ENCODE measurements at regions not wholly inside any gene's neighbourhood (a gene's known extent, or its start where the extent isn't known, plus 50 kb on each side); places are given as distances from the start of the nearest gene placed in this dataset.

GRCh38 chr10:47101196-47101595 is 190.0 kb downstream of the PTPN20 start:
- Histone ChIP-seq H3K79me2 (ENCODE audit: control insufficient read depth, insufficient read depth, low read length) (no peaks in the 10 kb centered on the region), H3K27me3 (ENCODE audit: control insufficient read depth, insufficient read depth, low read length) (no peaks in the 10 kb centered on the region), H3K4me1 (ENCODE audit: control insufficient read depth, extremely low read depth, insufficient read depth, low read length) (peaks cover 6% of the 10 kb centered on the region), H2AFZ (ENCODE audit: low read length) (no peak overlapping the region), H3K27ac (ENCODE audit: insufficient read depth, low read length) (no peak overlapping the region), H3K36me3 (ENCODE audit: control insufficient read depth, insufficient read depth, low read length) (no peaks in the 10 kb centered on the region), H3K9ac (ENCODE audit: insufficient read depth, low read length) (no peak overlapping the region), H3K4me2 (ENCODE audit: extremely low read depth, insufficient read depth, low read length) (no peak overlapping the region), H3K9me3 (ENCODE audit: control insufficient read depth, insufficient read depth, low read depth, low read length) (no peaks in the 10 kb centered on the region), H3K4me3 (replicated peaks in 1 of 4; ENCODE audit: control extremely low read depth in 1 of 4, insufficient read depth in 1 of 4, low read depth in 3 of 4, low read length in 4 of 4) (no peak overlapping the region), H4K20me1 (ENCODE audit: control insufficient read depth, extremely low read depth, insufficient read depth, low read length) (no peaks in the 10 kb centered on the region)
- TF ChIP-seq EZH2 (IDR thresholded peaks at IDR 0.05; ENCODE audit: low read length, missing control alignments): no peak
- no peak for TF ChIP-seq CTCF (conservative IDR thresholded peaks at IDR 0.05 in 1 of 2, IDR thresholded peaks at IDR 0.05 in 1 of 2; ENCODE audit: low read depth in 1 of 2, low read length in 2 of 2)
- no peak for DNase-seq (ENCODE audit: low read depth in 2 of 2)

GRCh38 chr10:47101807-47102206 is 190.6 kb downstream of the PTPN20 start:
- H3K79me2 ChIP-seq (ENCODE audit: control insufficient read depth, insufficient read depth, low read length): no peaks in the 10 kb centered on the region
- no peak overlapping the region for H3K4me2 ChIP-seq (ENCODE audit: extremely low read depth, insufficient read depth, low read length)
- no peaks in the 10 kb centered on the region for H3K9me3 ChIP-seq (ENCODE audit: control insufficient read depth, insufficient read depth, low read depth, low read length)
- no peaks in the 10 kb centered on the region for H4K20me1 ChIP-seq (ENCODE audit: control insufficient read depth, extremely low read depth, insufficient read depth, low read length)
- H2AFZ ChIP-seq (ENCODE audit: low read length): no peak overlapping the region
- H3K36me3 ChIP-seq (ENCODE audit: control insufficient read depth, insufficient read depth, low read length): no peaks in the 10 kb centered on the region
- H3K27ac ChIP-seq (ENCODE audit: insufficient read depth, low read length): no peak overlapping the region
- no peak overlapping the region for H3K4me3 ChIP-seq (replicated peaks in 1 of 4; ENCODE audit: control extremely low read depth in 1 of 4, insufficient read depth in 1 of 4, low read depth in 3 of 4, low read length in 4 of 4)
- no peak for DNase-seq (ENCODE audit: low read depth in 2 of 2)
- no peaks in the 10 kb centered on the region for H3K27me3 ChIP-seq (ENCODE audit: control insufficient read depth, insufficient read depth, low read length)
- H3K4me1 ChIP-seq (ENCODE audit: control insufficient read depth, extremely low read depth, insufficient read depth, low read length): peaks cover 6% of the 10 kb centered on the region
- H3K9ac ChIP-seq (ENCODE audit: insufficient read depth, low read length): no peak overlapping the region
- TF ChIP-seq CTCF (conservative IDR thresholded peaks at IDR 0.05 in 1 of 2, IDR thresholded peaks at IDR 0.05 in 1 of 2; ENCODE audit: low read depth in 1 of 2, low read length in 2 of 2): no peak
- TF ChIP-seq EZH2 (IDR thresholded peaks at IDR 0.05; ENCODE audit: low read length, missing control alignments): no peak

- Histone ChIP-seq H2AFZ (ENCODE audit: low read length) (no peak overlapping the region), H3K4me1 (ENCODE audit: control insufficient read depth, extremely low read depth, insufficient read depth, low read length) (peaks cover 6% of the 10 kb centered on the region), H3K36me3 (ENCODE audit: control insufficient read depth, insufficient read depth, low read length) (no peaks in the 10 kb centered on the region), H3K9me3 (ENCODE audit: control insufficient read depth, insufficient read depth, low read depth, low read length) (no peaks in the 10 kb centered on the region), H3K4me3 (replicated peaks in 1 of 4; ENCODE audit: control extremely low read depth in 1 of 4, insufficient read depth in 1 of 4, low read depth in 3 of 4, low read length in 4 of 4) (no peak overlapping the region), H3K4me2 (ENCODE audit: extremely low read depth, insufficient read depth, low read length) (no peak overlapping the region), H3K27ac (ENCODE audit: insufficient read depth, low read length) (peak overlapping the region; percentile 23), H3K79me2 (ENCODE audit: control insufficient read depth, insufficient read depth, low read length) (no peaks in the 10 kb centered on the region), H4K20me1 (ENCODE audit: control insufficient read depth, extremely low read depth, insufficient read depth, low read length) (no peaks in the 10 kb centered on the region), H3K27me3 (ENCODE audit: control insufficient read depth, insufficient read depth, low read length) (no peaks in the 10 kb centered on the region), H3K9ac (ENCODE audit: insufficient read depth, low read length) (no peak overlapping the region)
- peak in 1 of 2 donors; percentile 68 for DNase-seq (ENCODE audit: low read depth in 2 of 2)
- TF ChIP-seq CTCF (conservative IDR thresholded peaks at IDR 0.05 in 1 of 2, IDR thresholded peaks at IDR 0.05 in 1 of 2; ENCODE audit: low read depth in 1 of 2, low read length in 2 of 2): no peak
- no peak for TF ChIP-seq EZH2 (IDR thresholded peaks at IDR 0.05; ENCODE audit: low read length, missing control alignments)
Observed at GRCh38 chr10:47104151-47104605, 192.9 kb downstream of the PTPN20 start.

All from fibroblast of lung (primary cell).